Skeletal muscle satellite cell (primary cell): ENCODE measurements at regions not wholly inside any gene's neighbourhood (a gene's known extent, or its start where the extent isn't known, plus 50 kb on each side); places are given as distances from the start of the nearest gene placed in this dataset.
A peak's percentile ranks its signal among the peaks of the same experiment; 100 is the strongest.

Experiments
- H3K27me3 ChIP-seq: 2 replicates; pipeline ENCODE4 v1.7.0; 2013; ENCODE audit warnings: low read length; ENCODE audit not compliant: control insufficient read depth, insufficient read depth
- H3K36me3 ChIP-seq: 2 replicates; pipeline ENCODE4 v1.7.0; 2013; ENCODE audit warnings: mild to moderate bottlenecking, control low read depth, low read length; ENCODE audit not compliant: insufficient read depth
- H3K4me1 ChIP-seq: 2 replicates; pipeline ENCODE4 v1.7.0; 2013; ENCODE audit warnings: low read length; ENCODE audit not compliant: control insufficient read depth, insufficient read depth
- H3K4me2 ChIP-seq: 2 replicates; pipeline ENCODE4 v1.7.0; 2013; ENCODE audit warnings: mild to moderate bottlenecking, low read length
- H3K4me3 ChIP-seq: 2 replicates; pipeline ENCODE4 v1.7.0; 2013; ENCODE audit warnings: low read length
- H3K9ac ChIP-seq: 2 replicates; pipeline ENCODE4 v1.7.0; 2013; ENCODE audit warnings: mild to moderate bottlenecking, low read depth, low read length, moderate library complexity
- H3K9me3 ChIP-seq: replicated peaks from 2 replicates; pipeline ENCODE4 v1.7.0; 2013; ENCODE audit warnings: mild to moderate bottlenecking, control low read depth, low read length

DNA sequence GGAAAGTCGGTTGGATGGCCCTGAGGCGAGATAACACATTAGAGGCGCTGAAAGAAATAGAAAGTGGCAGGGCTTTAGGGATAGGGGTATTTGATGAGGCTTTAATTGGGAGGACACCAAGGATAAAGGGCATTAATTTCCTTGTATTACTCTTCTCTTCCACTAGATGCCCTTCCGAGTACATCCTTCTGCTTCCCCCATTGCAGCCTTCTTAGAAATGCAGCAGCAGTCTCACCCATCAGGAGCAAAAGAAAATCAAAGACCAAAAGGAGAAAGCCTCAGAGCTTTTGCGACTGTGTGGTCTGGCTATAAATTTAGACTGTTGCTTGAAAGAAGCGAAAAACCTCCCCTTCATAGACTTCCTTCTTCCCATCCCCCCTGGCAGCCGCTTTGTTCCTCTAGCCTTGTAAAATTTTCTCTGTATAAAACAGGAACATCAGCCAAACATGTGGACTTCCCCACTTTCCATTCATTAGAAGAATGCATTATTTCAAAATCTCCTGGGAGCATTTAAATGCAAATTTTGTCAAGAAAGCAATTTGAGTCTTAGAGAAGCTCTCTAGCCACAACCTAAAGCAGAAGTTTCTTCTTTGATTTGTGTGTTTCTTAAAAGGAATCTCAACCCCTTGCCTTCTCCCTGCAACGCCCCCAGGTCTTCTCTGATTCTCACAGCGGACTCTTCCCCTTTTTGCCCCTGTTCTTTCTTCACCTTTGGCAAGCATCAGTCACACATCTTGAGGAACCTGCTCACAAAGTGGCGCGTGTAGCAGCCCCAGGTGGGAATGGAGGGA is 76.6 kb downstream of the NDUFS5 start:
- Histone ChIP-seq H3K4me3 (peak overlapping the region; percentile 31), H3K36me3 (no peaks in the 10 kb centered on the region), H3K4me2 (peak overlapping the region; percentile 93), H3K9me3 (no peaks in the 10 kb centered on the region), H3K9ac (peak overlapping the region; percentile 90), H3K27me3 (no peaks in the 10 kb centered on the region), H3K4me1 (peaks cover 35% of the 10 kb centered on the region)

DNA sequence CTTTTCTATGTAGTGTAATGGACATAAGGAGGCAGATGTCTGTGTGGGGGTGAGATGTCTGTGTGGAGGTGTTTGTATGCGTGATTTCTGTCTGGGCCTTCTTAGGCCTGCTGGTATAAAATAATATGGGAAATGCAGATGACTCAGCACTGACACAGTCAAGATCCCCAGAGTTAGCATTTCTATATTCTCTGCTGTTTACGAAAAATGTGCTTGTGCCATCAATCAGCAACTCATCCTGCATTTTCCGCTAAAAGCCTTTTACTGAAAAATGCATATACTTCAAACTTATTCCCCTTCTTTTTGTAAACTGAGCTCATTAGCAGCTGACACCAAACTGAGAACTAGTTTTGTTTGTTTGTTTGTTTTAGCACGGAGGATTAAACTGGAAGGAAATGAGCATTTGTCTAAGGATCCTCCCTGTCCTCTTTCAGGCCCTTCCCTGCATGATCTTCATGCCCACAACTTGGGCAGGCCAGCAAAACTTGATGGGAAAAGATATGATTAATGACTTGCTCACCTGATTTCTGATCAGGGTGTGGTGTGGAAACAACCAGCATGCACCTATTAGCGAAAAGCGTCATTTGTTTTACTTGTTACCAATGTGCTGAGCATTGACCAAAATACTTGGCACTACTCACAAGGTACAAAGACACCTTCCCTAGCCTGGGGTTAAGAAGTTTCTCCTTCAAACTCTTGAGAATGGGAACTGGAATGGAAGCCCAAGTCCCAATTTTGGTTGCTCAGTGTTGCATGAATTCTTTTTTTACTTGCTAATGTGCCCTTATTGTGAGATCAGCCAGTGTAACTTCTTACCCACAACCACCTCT is 77.4 kb downstream of the NDUFS5 start:
- Histone ChIP-seq H3K4me3 (peak overlapping the region; percentile 92), H3K9ac (peak overlapping the region; percentile 90), H3K9me3 (no peaks in the 10 kb centered on the region), H3K4me2 (peak overlapping the region; percentile 93), H3K4me1 (peaks cover 38% of the 10 kb centered on the region), H3K36me3 (no peaks in the 10 kb centered on the region), H3K27me3 (no peaks in the 10 kb centered on the region)

DNA sequence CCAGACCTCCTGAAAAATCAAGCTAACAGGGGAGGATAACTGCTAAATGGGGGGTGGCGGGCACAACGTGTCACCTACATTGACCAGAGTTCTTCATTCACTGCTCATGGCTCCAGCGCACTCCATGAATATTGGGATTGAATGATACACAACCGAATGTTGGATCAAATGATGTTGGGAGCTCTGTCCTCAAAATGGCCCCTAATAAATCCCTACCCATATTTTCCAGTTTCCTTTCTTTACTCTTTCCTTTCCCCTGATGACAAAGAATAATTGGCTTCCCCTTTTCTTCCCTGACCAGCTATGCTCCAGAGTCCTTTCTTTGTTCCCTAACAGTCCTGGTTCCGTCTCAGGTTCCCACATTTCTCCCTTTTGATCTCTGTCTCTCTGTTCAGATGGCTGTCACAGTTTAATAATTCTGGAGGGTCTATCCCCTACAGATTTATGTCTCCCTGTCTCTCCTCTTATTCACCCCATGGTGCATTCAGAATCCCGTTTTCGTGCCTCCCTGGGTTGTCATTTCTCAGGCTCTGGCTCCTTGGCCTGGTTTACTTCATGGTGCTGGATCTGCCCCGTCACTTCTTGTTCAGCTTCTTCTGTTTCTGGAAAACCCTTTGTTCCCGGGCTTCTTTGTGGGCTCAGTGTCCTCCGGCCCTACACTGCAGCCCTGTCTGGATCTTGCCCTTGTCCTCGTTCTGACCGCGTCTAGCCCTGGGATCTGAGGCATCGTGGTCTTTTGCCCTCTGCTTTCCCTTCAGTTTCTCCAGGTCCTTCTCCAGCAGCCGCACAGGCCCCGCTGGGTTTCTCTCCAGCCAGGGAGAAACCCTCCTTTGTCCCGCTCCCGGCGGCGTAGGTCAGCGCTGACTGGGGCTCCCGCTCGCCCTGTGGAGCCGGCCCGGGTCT is 78.3 kb downstream of the NDUFS5 start:
- Histone ChIP-seq H3K27me3 (no peaks in the 10 kb centered on the region), H3K9me3 (no peaks in the 10 kb centered on the region), H3K9ac (peak overlapping the region; percentile 90), H3K4me2 (peak overlapping the region; percentile 93), H3K36me3 (no peaks in the 10 kb centered on the region), H3K4me1 (peaks cover 44% of the 10 kb centered on the region), H3K4me3 (peak overlapping the region; percentile 92)

DNA sequence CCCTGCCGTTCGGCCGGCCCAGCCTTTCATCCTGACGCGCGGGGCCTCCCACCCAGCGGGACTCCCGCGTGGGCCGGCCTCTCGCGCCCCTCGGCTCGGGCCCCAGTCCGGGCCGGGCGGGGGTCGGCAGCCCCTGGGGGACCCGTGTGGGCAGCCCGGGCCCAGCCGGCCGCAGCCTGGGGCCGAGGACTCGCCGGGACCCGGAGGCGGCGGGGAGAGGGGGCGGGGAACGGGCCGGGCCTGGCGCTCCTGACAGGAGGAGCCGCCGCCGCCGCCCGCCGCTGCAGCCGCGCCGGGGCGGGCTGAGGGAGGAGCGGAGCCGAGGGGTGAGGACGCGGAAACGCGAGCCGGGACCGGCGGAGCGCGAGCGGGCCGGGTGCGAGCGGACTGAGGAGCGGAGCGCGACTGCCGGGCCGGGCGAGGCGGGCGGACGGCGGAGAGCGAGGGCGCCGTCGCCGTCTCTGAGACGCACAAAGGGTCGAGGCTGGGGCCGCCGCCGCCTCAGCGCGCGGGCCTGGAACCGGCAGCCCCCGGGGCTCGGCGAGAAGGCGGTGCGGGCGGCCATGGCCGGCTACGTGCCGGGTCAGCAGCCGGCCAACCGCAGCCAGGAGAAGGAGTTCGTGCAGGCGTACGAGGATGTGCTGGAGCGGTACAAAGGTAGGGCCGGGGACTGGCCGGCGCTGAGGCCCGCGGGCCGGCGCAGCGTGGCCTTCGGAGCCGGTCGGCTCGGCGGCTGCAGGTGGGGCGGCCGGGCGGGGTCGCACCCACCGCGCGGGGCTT is 79.1 kb downstream of the NDUFS5 start:
- no peaks in the 10 kb centered on the region for H3K27me3 ChIP-seq
- H3K9me3 ChIP-seq: no peaks in the 10 kb centered on the region
- H3K9ac ChIP-seq: peak overlapping the region; percentile 90
- peak overlapping the region; percentile 93 for H3K4me2 ChIP-seq
- H3K4me3 ChIP-seq: peak overlapping the region; percentile 92
- H3K36me3 ChIP-seq: no peaks in the 10 kb centered on the region
- peaks cover 48% of the 10 kb centered on the region for H3K4me1 ChIP-seq

DNA sequence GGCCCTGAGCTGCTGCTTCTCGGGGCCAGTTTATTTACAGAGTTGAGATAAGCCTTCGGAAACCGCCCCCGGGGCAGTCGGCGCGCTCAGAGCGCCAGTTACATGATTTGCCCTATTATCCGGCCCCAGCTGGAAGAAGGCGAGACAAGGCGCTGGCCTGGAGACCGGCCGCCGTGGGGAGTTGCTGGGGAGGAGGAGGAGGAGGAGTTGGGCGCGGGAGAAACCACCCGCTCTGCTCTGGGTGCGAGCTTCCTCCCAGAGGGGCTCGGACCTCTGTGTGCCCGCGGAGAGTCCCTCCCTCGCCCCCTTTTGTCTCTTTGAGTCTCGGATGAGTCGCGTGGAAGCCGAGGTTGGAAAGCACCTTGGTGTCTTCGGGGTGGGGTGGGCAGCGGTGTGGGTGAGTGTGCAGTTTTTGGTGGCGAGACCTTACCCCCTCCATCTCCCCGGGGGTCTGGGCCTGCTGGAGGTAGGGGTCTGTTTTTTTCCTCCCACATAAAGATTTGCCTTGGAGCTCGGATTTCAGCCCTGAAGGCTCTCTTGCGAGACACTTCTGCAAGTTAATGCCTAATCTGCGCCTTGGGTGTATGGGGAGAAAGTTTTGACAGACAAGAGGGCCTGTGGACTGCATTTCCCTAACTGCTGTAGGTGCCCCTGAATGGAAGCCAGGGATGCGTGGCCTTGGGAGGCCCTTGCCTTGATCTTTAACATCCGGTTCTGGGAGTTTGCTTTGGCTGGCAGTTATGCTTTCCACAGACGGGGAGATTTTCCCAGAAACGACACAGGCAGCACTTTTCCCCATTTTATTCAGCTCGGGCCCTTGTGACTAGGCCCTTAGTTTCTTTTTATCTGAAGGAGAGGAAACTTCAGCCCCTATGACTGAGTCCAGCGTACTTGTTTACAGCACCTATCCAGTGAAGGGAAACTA is 80.0 kb downstream of the NDUFS5 start:
- peak overlapping the region; percentile 92 for H3K4me3 ChIP-seq
- H3K36me3 ChIP-seq: no peaks in the 10 kb centered on the region
- peak overlapping the region; percentile 93 for H3K4me2 ChIP-seq
- H3K4me1 ChIP-seq: peaks cover 56% of the 10 kb centered on the region
- no peaks in the 10 kb centered on the region for H3K9me3 ChIP-seq
- H3K9ac ChIP-seq: peak overlapping the region; percentile 90
- H3K27me3 ChIP-seq: no peaks in the 10 kb centered on the region

DNA sequence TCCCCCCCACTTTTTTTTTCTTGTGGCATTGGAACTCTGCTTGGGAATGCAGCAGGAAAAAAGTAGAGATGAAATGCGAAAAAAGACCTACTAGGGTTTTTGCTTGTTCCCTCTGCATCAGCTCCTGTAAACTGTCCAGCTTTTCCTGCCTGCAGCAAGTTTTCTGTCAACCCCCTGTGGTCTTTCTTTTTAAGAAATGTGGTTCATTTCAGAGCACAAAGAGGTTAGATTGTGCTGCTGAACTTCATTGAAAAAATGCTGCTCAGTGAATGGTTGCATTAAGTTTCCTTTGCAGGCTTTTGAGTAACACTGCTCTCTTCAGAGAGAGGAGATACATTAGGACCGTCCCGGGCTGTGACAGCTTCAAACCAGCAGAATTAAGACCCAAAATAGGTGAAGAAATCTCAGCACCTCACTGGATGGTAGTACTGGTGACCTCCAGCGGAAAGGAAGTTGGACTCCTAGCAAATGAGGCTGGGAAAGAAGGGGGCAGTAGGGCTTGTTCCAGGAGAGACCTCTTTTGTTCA is 80.7 kb downstream of the NDUFS5 start:
- Histone ChIP-seq H3K9ac (peak overlapping the region; percentile 90), H3K4me1 (peaks cover 57% of the 10 kb centered on the region), H3K9me3 (no peaks in the 10 kb centered on the region), H3K36me3 (no peaks in the 10 kb centered on the region), H3K27me3 (no peaks in the 10 kb centered on the region), H3K4me3 (peak overlapping the region; percentile 92), H3K4me2 (peak overlapping the region; percentile 93)

DNA sequence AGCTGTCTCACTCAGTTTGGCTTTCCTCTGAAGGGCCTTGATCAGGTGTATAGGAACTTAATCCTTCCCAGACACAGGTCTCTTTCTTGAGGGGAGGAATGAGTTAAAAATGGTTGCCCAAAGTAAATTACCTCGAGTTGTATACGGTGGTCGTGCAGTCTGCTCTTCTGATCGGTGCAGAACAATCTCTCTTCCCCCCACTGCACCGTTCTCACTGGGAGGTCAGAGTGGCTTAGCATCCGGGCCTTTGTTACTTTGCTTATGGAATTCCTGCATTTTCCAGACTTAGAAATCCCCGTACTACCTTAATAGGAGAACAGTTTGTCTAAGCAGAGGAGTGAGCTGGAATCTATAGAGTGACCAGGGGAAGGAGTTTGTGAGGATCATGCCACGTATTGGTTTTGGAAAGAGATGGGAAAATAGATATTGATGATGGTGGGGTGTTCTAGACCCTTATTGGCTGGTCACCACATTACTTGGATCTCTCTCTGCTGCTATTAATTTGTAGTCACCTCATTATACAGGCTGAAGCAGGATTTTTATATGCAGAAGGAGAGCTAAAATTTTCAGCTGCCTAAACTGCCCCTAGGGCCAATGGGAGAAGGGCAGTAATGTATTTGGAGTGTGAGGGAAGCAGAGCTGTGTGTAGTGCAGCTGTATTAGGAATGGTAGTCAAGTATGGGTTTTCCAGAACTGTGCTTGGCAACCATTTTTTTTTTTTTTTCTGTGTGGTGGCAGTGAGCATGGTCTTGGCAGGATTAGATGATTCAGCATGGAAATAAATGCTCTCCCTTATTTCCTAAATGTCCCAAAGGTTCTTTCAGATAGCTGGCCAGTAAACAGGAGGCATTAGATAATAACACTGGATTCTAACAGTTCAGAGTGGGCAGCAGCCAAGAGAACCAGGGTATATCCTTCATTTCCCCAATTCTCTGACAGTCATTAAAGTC is 81.5 kb downstream of the NDUFS5 start:
- peak overlapping the region; percentile 90 for H3K9ac ChIP-seq
- peak overlapping the region; percentile 93 for H3K4me2 ChIP-seq
- no peaks in the 10 kb centered on the region for H3K36me3 ChIP-seq
- no peaks in the 10 kb centered on the region for H3K9me3 ChIP-seq
- peak overlapping the region; percentile 92 for H3K4me3 ChIP-seq
- H3K27me3 ChIP-seq: no peaks in the 10 kb centered on the region
- H3K4me1 ChIP-seq: peaks cover 57% of the 10 kb centered on the region

DNA sequence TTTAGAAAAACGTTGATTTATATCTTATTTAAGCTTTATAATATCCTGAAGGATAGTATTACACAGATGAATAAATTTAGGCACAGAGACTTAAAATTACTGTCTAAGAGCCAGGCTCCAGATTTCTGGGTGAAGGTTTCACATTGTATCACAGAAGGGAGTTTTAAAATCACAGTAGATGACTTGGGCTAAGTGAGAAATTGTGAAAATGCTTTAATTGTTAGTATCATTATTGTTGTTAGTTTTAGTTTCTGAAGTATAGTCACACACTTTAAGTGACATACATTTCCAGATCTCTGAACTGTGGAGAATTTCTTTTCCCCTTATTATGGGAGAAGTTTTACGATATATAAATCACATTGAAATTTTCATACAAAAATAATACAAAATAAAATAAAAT is 83.5 kb downstream of the NDUFS5 start:
- Histone ChIP-seq H3K4me3 (no peak overlapping the region), H3K9me3 (no peaks in the 10 kb centered on the region), H3K4me2 (no peak overlapping the region), H3K9ac (no peak overlapping the region), H3K4me1 (peaks cover 41% of the 10 kb centered on the region), H3K36me3 (no peaks in the 10 kb centered on the region), H3K27me3 (no peaks in the 10 kb centered on the region)

DNA sequence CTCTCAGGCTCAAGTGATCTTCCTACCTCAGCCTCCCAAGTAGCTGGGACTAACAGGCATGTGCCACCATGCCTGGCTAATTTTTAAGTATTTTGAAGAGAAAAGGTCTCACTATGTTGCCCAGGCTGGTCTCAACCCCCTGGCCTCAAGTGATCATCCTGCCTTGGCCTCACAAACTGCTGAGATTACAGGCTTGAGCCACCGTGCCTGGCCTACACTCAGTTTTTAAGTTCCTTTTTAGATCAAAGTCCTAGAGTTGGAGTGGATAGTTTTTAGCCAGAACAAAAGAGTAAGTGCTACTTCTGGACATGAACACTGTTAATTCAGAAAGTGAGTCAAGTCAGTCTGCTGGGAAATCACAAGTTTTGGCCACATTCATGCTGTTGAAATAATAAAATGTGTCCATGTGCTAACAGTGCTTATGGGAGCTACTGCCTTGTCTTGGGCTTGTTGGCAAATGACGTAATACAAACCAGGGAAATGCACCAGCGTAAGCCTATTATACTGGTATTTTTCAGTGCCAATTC is 84.2 kb downstream of the NDUFS5 start:
- Histone ChIP-seq H3K9me3 (no peaks in the 10 kb centered on the region), H3K4me2 (peak overlapping the region; percentile 58), H3K4me1 (peaks cover 45% of the 10 kb centered on the region), H3K9ac (peak overlapping the region; percentile 59), H3K27me3 (no peaks in the 10 kb centered on the region), H3K36me3 (no peaks in the 10 kb centered on the region), H3K4me3 (no peak overlapping the region)
